ENCODE measurements at regions not wholly inside any gene's neighbourhood (a gene's known extent, or its start where the extent isn't known, plus 50 kb on each side); places are given as distances from the start of the nearest gene placed in this dataset.

- no peak overlapping the region for H3K27ac ChIP-seq
- TF ChIP-seq ZFX (IDR thresholded peaks at IDR 0.05; ENCODE audit: borderline replicate concordance) (no peak), CTCF (IDR thresholded peaks at IDR 0.05) (no peak)
Observed at GRCh38 chr6:121961619-121962125, 437.8 kb upstream of the HSF2 start.

- H3K27ac ChIP-seq = no peak overlapping the region
- TF ChIP-seq CTCF (IDR thresholded peaks at IDR 0.05) (no peak), ZFX (IDR thresholded peaks at IDR 0.05; ENCODE audit: borderline replicate concordance) (no peak)
Observed at GRCh38 chr6:121963826-121964225, 435.6 kb upstream of the HSF2 start.

GRCh38 chr6:121965739-121966138 lies 433.7 kb upstream of the HSF2 start:
- TF ChIP-seq CTCF (IDR thresholded peaks at IDR 0.05) (no peak), ZFX (IDR thresholded peaks at IDR 0.05; ENCODE audit: borderline replicate concordance) (no peak)
- H3K27ac ChIP-seq = no peak overlapping the region

GRCh38 chr6:121967631-121968030 lies 431.8 kb upstream of the HSF2 start:
- TF ChIP-seq ZFX (IDR thresholded peaks at IDR 0.05; ENCODE audit: borderline replicate concordance) = no peak
- TF ChIP-seq CTCF (IDR thresholded peaks at IDR 0.05) = no peak
- H3K27ac ChIP-seq = no peak overlapping the region

GRCh38 chr6:121971931-121972335 lies 427.5 kb upstream of the HSF2 start:
- TF ChIP-seq CTCF (IDR thresholded peaks at IDR 0.05) (no peak), ZFX (IDR thresholded peaks at IDR 0.05; ENCODE audit: borderline replicate concordance) (no peak)
- H3K27ac ChIP-seq = peak overlapping the region; percentile 83

GRCh38 chr6:121984956-121985355 lies 414.5 kb upstream of the HSF2 start:
- no peak for TF ChIP-seq ZFX (IDR thresholded peaks at IDR 0.05; ENCODE audit: borderline replicate concordance)

GRCh38 chr6:121993362-121993761 lies 406.1 kb upstream of the HSF2 start:
- H3K27ac ChIP-seq = no peak overlapping the region
- TF ChIP-seq ZFX (IDR thresholded peaks at IDR 0.05; ENCODE audit: borderline replicate concordance) (no peak), CTCF (IDR thresholded peaks at IDR 0.05) (no peak)

More at GRCh38 chr6:121984956-121985355, 414.5 kb upstream of the HSF2 start:
- no peak overlapping the region for H3K27ac ChIP-seq

GRCh38 chr6:121994919-121995318 lies 404.5 kb upstream of the HSF2 start:
- TF ChIP-seq ZFX (IDR thresholded peaks at IDR 0.05; ENCODE audit: borderline replicate concordance) (no peak), CTCF (IDR thresholded peaks at IDR 0.05) (no peak)
- H3K27ac ChIP-seq = no peak overlapping the region
